GM23338 (cell line): ENCODE measurements at regions not wholly inside any gene's neighbourhood (a gene's known extent, or its start where the extent isn't known, plus 50 kb on each side); places are given as distances from the start of the nearest gene placed in this dataset.

ENCODE experiments used
- ATAC-seq: fragments of 200-7000 bp; cut with Tn5 transposase; 3 replicates; pipeline ENCODE4 v1.9.1; 2020
- DNase-seq: peaks from one replicate; pipeline ENCODE4 v3.0.0-alpha.2; 2015; ENCODE audit warnings: low spot score
- H2AFZ ChIP-seq: fragments of 200-600 bp; sonication (generic); 2 replicates; pipeline ENCODE4 v1.8.0; 2016; ENCODE audit warnings: antibody characterized with exemption, mild to moderate bottlenecking, moderate library complexity
- H3F3A ChIP-seq: fragments of 200-600 bp; sonication (generic); replicated peaks from 2 replicates; pipeline ENCODE4 v1.8.0; 2017; ENCODE audit warnings: antibody characterized with exemption, mixed run types, low read depth
- H3K27ac ChIP-seq: fragments of 200-600 bp; sonication (generic); 2 replicates; pipeline ENCODE4 v1.6.1; 2016; ENCODE audit warnings: low read depth
- H3K27me3 ChIP-seq: fragments of 200-600 bp; sonication (generic); 2 replicates; pipeline ENCODE4 v1.8.0; 2016; ENCODE audit warnings: mild to moderate bottlenecking, mixed run types, moderate library complexity; ENCODE audit not compliant: insufficient read depth
- H3K36me3 ChIP-seq: fragments of 200-600 bp; sonication (generic); 2 replicates; pipeline ENCODE4 v1.8.0; 2016; ENCODE audit warnings: mild to moderate bottlenecking; ENCODE audit not compliant: insufficient read depth
- H3K4me1 ChIP-seq: fragments of 200-600 bp; sonication (generic); 2 replicates; pipeline ENCODE4 v1.8.0; 2016; ENCODE audit warnings: mild to moderate bottlenecking, moderate library complexity; ENCODE audit not compliant: insufficient read depth
- H3K4me2 ChIP-seq: fragments of 200-600 bp; sonication (generic); 2 replicates; pipeline ENCODE4 v1.7.1; 2017; ENCODE audit warnings: mixed run types
- H3K4me3 ChIP-seq: fragments of 200-600 bp; sonication (generic); 2 replicates; pipeline ENCODE4 v1.6.1; 2016; ENCODE audit warnings: mixed run types
- H3K79me2 ChIP-seq: fragments of 200-600 bp; sonication (generic); replicated peaks from 2 replicates; pipeline ENCODE4 v1.8.0; 2017; ENCODE audit warnings: mild to moderate bottlenecking; ENCODE audit not compliant: insufficient read depth
- H3K9me2 ChIP-seq: fragments of 200-600 bp; sonication (generic); 2 replicates; pipeline ENCODE4 v1.8.0; 2017; ENCODE audit not compliant: insufficient read depth
- H4K20me1 ChIP-seq: fragments of 200-600 bp; sonication (generic); replicated peaks from 2 replicates; pipeline ENCODE4 v1.8.0; 2017; ENCODE audit warnings: mild to moderate bottlenecking; ENCODE audit not compliant: insufficient read depth
- H3K27ac Mint-ChIP-seq: 2 replicates; pipeline ENCODE4 v1.8.0; 2020; ENCODE audit warnings: inconsistent platforms, mild to moderate bottlenecking, moderate library complexity, mixed read lengths
- H3K27me3 Mint-ChIP-seq: 3 replicates; pipeline ENCODE4 v1.8.0; 2022; ENCODE audit warnings: low read depth, mild to moderate bottlenecking, moderate library complexity, mixed read lengths, inconsistent platforms; ENCODE audit not compliant: insufficient read depth, poor library complexity
- H3K36me3 Mint-ChIP-seq: 3 replicates; pipeline ENCODE4 v1.8.0; 2021; ENCODE audit warnings: low read depth, mild to moderate bottlenecking, inconsistent platforms, moderate library complexity, mixed read lengths
- H3K4me1 Mint-ChIP-seq: 3 replicates; pipeline ENCODE4 v1.8.0; 2020; ENCODE audit warnings: mild to moderate bottlenecking, inconsistent platforms, mixed read lengths
- H3K4me3 Mint-ChIP-seq: 3 replicates; pipeline ENCODE4 v1.8.0; 2021; ENCODE audit warnings: moderate library complexity, mild to moderate bottlenecking, inconsistent platforms, mixed read lengths
- H3K9me3 Mint-ChIP-seq: 3 replicates; pipeline ENCODE4 v1.8.0; 2020; ENCODE audit warnings: moderate library complexity, mild to moderate bottlenecking, inconsistent platforms, mixed read lengths
- CREB1 ChIP-seq: fragments of 250-450 bp; sonication (Bioruptor Pico); IDR thresholded peaks from 2 replicates; pipeline ENCODE4 v1.5.0; 2020; ENCODE audit warnings: low read depth, mild to moderate bottlenecking, moderate library complexity
- EZH2 ChIP-seq: fragments of 200-600 bp; sonication (generic); IDR thresholded peaks from one replicate; pipeline ENCODE4 v1.8.0; 2017; ENCODE audit warnings: antibody characterized with exemption, mild to moderate bottlenecking, low read depth; ENCODE audit not compliant: unreplicated experiment
- EZH2phosphoT487 ChIP-seq: fragments of 200-600 bp; sonication (generic); IDR thresholded peaks from one replicate; pipeline ENCODE4 v1.8.1; 2018; ENCODE audit warnings: antibody characterized with exemption; ENCODE audit not compliant: unreplicated experiment
- JUNB ChIP-seq: IDR thresholded peaks from one replicate; pipeline ENCODE4 v1.6.1; 2016; ENCODE audit warnings: antibody characterized with exemption; ENCODE audit not compliant: unreplicated experiment
- NANOG ChIP-seq: IDR thresholded peaks from 2 replicates; pipeline ENCODE4 v1.6.1; 2016; ENCODE audit warnings: antibody characterized with exemption, borderline replicate concordance
- POLR2AphosphoS5 ChIP-seq: IDR thresholded peaks from 2 replicates; pipeline ENCODE4 v1.6.1; 2016; ENCODE audit warnings: antibody characterized with exemption, low read depth
- REST ChIP-seq: IDR thresholded peaks from one replicate; pipeline ENCODE4 v1.6.1; 2018; ENCODE audit warnings: antibody characterized with exemption; ENCODE audit not compliant: unreplicated experiment
- STAT1 ChIP-seq: IDR thresholded peaks from one replicate; pipeline ENCODE4 v1.6.1; 2016; ENCODE audit warnings: antibody characterized with exemption; ENCODE audit not compliant: unreplicated experiment
- ZNF114 ChIP-seq: fragments of 250-450 bp; sonication (Bioruptor Pico); IDR thresholded peaks from 2 replicates; pipeline ENCODE4 v1.5.0; 2020; ENCODE audit warnings: mild to moderate bottlenecking, moderate library complexity
- ZNF331 ChIP-seq: fragments of 250-450 bp; sonication (Bioruptor Pico); IDR thresholded peaks from 2 replicates; pipeline ENCODE4 v1.5.0; 2020; ENCODE audit warnings: low read depth, mild to moderate bottlenecking, moderate library complexity
- ZNF462 ChIP-seq: fragments of 250-450 bp; sonication (Bioruptor Pico); IDR thresholded peaks from 2 replicates; pipeline ENCODE4 v1.5.0; 2020; ENCODE audit warnings: mild to moderate bottlenecking, moderate library complexity
- TF ChIP-seq, protein P1 (sequence below): IDR thresholded peaks from 2 replicates; pipeline ENCODE4 v1.6.1; 2016; ENCODE audit warnings: antibody characterized with exemption
- TF ChIP-seq, protein P2 (sequence below), 2 experiments: fragments of 200-600 bp in 1 of 2; sonication (generic) in 1 of 2; conservative IDR thresholded peaks; 2 replicates each; pipeline versions ENCODE4 v1.5.1 to v1.6.1; 2016 to 2017; ENCODE audit warnings: antibody characterized with exemption in 2 of 2, low read depth in 2 of 2, mild to moderate bottlenecking in 2 of 2, moderate library complexity in 1 of 2

DNA sequence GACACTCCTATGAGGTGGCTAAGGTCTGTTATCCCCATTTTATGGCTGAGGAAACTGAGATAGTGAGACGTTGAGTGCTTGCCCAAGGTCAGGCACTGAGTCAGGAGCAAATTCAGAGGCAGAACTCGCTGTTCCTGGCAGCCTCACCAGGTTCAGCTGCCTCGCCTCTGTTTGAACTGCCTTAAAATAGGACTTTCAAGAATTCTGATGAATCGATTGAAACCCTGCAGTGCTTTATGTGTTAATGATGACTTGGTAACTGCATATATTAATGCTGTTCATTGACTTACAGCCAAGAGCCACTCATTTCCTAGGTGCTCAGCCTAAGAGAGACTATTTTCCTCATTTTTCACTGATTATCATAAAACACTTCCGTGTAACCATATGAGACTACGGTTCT lies 79.5 kb upstream of the BHLHE40 start:
- Mint-ChIP-seq H3K4me1 (peaks cover 3% of the 10 kb centered on the region; the same call in 2 of the 3 replicates), H3K9me3 (no peaks in the 10 kb centered on the region), H3K36me3 (no peaks in the 10 kb centered on the region), H3K27me3 (no peaks in the 10 kb centered on the region), H3K27ac (no peak overlapping the region), H3K4me3 (no peak overlapping the region)
- DNase-seq, result no peak
- Histone ChIP-seq H3K79me2 (no peaks in the 10 kb centered on the region), H3K36me3 (no peaks in the 10 kb centered on the region), H3K4me1 (no peaks in the 10 kb centered on the region), H4K20me1 (no peaks in the 10 kb centered on the region), H3F3A (no peaks in the 10 kb centered on the region), H3K9me2 (no peaks in the 10 kb centered on the region; the same call in 1 of the 2 replicates), H3K27ac (no peak overlapping the region), H2AFZ (no peak overlapping the region), H3K4me2 (no peak overlapping the region), H3K27me3 (no peaks in the 10 kb centered on the region), H3K4me3 (no peak overlapping the region)
- TF ChIP-seq ZNF462 (CRISPR knock-in tag) (no peak), EZH2 (no peak), STAT1 (no peak), REST (no peak), JUNB (no peak), ZNF331 (no peak), ZNF114 (CRISPR knock-in tag) (no peak), POLR2AphosphoS5 (no peak), EZH2phosphoT487 (no peak), CREB1 (CRISPR knock-in tag) (no peak), NANOG (no peak)
- TF ChIP-seq, protein P1, sequence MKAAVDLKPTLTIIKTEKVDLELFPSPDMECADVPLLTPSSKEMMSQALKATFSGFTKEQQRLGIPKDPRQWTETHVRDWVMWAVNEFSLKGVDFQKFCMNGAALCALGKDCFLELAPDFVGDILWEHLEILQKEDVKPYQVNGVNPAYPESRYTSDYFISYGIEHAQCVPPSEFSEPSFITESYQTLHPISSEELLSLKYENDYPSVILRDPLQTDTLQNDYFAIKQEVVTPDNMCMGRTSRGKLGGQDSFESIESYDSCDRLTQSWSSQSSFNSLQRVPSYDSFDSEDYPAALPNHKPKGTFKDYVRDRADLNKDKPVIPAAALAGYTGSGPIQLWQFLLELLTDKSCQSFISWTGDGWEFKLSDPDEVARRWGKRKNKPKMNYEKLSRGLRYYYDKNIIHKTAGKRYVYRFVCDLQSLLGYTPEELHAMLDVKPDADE, result no peak
- TF ChIP-seq, protein P2, sequence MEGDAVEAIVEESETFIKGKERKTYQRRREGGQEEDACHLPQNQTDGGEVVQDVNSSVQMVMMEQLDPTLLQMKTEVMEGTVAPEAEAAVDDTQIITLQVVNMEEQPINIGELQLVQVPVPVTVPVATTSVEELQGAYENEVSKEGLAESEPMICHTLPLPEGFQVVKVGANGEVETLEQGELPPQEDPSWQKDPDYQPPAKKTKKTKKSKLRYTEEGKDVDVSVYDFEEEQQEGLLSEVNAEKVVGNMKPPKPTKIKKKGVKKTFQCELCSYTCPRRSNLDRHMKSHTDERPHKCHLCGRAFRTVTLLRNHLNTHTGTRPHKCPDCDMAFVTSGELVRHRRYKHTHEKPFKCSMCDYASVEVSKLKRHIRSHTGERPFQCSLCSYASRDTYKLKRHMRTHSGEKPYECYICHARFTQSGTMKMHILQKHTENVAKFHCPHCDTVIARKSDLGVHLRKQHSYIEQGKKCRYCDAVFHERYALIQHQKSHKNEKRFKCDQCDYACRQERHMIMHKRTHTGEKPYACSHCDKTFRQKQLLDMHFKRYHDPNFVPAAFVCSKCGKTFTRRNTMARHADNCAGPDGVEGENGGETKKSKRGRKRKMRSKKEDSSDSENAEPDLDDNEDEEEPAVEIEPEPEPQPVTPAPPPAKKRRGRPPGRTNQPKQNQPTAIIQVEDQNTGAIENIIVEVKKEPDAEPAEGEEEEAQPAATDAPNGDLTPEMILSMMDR (conservative IDR thresholded peaks at IDR 0.05; ENCODE audit: low read depth in 2 of 2), result no peak
- no peak for ATAC-seq
